PC-9 (cell line): ENCODE measurements at regions not wholly inside any gene's neighbourhood (a gene's known extent, or its start where the extent isn't known, plus 50 kb on each side); places are given as distances from the start of the nearest gene placed in this dataset.

Source experiments
- EZH2 ChIP-seq: fragments of 200-600 bp; sonication (generic); IDR thresholded peaks from 2 replicates; pipeline ENCODE4 v1.8.0; 2017; ENCODE audit warnings: antibody characterized with exemption, low read depth
- TF ChIP-seq, protein P1 (sequence below): fragments of 200-600 bp; sonication (generic); conservative IDR thresholded peaks from 2 replicates; pipeline ENCODE4 v1.6.1; 2017; ENCODE audit warnings: mixed run types, antibody characterized with exemption, mild to moderate bottlenecking, moderate library complexity

DNA sequence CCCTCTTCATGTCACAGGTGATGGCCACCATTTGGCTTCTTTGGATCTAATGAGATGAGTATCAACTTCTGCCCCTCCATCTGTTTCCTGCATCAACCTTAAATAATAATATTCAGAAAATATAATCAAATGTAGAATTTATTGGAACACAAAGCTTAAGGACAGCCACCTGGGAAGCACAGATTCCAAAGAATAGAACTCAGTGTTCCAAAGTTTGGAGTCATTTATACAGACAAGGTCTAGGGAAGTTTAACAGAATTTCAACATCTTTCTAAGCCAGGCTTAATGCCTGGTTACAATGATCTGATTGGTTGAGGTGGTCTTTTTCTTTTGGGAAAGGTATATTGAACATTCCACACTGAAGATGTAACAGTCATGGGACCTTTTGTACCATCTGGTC is 218.0 kb upstream of the PIEZO2 start:
- no peak for TF ChIP-seq EZH2
- TF ChIP-seq, protein P1, sequence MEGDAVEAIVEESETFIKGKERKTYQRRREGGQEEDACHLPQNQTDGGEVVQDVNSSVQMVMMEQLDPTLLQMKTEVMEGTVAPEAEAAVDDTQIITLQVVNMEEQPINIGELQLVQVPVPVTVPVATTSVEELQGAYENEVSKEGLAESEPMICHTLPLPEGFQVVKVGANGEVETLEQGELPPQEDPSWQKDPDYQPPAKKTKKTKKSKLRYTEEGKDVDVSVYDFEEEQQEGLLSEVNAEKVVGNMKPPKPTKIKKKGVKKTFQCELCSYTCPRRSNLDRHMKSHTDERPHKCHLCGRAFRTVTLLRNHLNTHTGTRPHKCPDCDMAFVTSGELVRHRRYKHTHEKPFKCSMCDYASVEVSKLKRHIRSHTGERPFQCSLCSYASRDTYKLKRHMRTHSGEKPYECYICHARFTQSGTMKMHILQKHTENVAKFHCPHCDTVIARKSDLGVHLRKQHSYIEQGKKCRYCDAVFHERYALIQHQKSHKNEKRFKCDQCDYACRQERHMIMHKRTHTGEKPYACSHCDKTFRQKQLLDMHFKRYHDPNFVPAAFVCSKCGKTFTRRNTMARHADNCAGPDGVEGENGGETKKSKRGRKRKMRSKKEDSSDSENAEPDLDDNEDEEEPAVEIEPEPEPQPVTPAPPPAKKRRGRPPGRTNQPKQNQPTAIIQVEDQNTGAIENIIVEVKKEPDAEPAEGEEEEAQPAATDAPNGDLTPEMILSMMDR = no peak
